22Rv1 (cell line): ENCODE measurements at regions not wholly inside any gene's neighbourhood (a gene's known extent, or its start where the extent isn't known, plus 50 kb on each side); places are given as distances from the start of the nearest gene placed in this dataset.

ENCODE experiments used
- H3K27ac ChIP-seq: fragments of 450-650 bp; 2 replicates; pipeline ENCODE4 v1.5.1; 2017
- ZFX ChIP-seq: fragments of 450-650 bp; IDR thresholded peaks from 2 replicates; pipeline ENCODE4 v1.6.1; 2017; ENCODE audit warnings: antibody characterized with exemption, borderline replicate concordance
- TF ChIP-seq, protein P1 (sequence below): fragments of 450-650 bp; IDR thresholded peaks from 2 replicates; pipeline ENCODE4 v1.5.1; 2017; ENCODE audit warnings: mild to moderate bottlenecking

DNA sequence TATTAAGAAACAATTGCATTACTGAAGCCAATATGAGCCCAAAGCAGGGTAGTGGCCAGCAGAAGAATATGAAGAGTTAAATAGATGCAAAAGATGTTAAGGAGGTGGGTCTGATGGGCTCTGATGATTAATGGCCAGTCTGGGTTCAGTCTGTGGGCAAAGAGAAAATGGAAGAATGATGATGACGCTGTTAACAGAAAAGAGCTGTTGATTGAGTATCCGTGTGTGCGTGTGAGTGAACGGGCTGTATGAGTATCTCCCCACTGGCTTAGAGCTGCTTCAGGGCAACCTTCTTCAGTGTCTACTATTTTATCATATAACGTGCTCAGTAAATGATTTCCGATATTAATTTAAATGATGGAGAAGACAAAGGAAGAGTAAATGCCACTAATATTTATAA is 723.3 kb upstream of the MAP3K7 start:
- TF ChIP-seq ZFX, result no peak
- TF ChIP-seq, protein P1, sequence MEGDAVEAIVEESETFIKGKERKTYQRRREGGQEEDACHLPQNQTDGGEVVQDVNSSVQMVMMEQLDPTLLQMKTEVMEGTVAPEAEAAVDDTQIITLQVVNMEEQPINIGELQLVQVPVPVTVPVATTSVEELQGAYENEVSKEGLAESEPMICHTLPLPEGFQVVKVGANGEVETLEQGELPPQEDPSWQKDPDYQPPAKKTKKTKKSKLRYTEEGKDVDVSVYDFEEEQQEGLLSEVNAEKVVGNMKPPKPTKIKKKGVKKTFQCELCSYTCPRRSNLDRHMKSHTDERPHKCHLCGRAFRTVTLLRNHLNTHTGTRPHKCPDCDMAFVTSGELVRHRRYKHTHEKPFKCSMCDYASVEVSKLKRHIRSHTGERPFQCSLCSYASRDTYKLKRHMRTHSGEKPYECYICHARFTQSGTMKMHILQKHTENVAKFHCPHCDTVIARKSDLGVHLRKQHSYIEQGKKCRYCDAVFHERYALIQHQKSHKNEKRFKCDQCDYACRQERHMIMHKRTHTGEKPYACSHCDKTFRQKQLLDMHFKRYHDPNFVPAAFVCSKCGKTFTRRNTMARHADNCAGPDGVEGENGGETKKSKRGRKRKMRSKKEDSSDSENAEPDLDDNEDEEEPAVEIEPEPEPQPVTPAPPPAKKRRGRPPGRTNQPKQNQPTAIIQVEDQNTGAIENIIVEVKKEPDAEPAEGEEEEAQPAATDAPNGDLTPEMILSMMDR, result no peak
- H3K27ac ChIP-seq, result no peak overlapping the region

- TF ChIP-seq ZFX, result no peak
- TF ChIP-seq, protein P1, result no peak
- no peak overlapping the region for H3K27ac ChIP-seq
Observed at GRCh38 chr6:91305755-91306154, 718.9 kb upstream of the MAP3K7 start.

DNA sequence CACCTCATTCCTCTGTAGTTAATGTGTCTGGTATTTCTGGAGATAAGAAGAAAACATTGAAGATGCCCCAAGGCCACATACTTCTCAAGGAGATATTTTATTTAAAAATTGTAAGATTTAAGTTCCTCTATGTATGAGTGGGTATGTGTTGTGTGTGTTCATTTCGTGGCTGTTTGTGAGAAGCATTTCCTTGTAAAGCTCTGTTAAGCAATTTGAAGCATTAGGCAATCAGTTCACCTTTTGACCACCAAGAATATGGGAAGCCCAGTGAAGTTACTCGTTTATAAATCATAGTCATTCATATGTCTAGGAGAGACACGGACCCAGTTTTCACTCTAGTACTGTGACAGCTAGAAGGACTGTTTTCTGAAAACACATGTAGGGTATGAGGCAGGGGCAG is 717.6 kb upstream of the MAP3K7 start:
- no peak overlapping the region for H3K27ac ChIP-seq
- no peak for TF ChIP-seq ZFX
- TF ChIP-seq, protein P1, result no peak

GRCh38 chr6:91303326-91303725 is 716.5 kb upstream of the MAP3K7 start:
- H3K27ac ChIP-seq, result no peak overlapping the region
- TF ChIP-seq ZFX, result no peak
- TF ChIP-seq, protein P1, result no peak

DNA sequence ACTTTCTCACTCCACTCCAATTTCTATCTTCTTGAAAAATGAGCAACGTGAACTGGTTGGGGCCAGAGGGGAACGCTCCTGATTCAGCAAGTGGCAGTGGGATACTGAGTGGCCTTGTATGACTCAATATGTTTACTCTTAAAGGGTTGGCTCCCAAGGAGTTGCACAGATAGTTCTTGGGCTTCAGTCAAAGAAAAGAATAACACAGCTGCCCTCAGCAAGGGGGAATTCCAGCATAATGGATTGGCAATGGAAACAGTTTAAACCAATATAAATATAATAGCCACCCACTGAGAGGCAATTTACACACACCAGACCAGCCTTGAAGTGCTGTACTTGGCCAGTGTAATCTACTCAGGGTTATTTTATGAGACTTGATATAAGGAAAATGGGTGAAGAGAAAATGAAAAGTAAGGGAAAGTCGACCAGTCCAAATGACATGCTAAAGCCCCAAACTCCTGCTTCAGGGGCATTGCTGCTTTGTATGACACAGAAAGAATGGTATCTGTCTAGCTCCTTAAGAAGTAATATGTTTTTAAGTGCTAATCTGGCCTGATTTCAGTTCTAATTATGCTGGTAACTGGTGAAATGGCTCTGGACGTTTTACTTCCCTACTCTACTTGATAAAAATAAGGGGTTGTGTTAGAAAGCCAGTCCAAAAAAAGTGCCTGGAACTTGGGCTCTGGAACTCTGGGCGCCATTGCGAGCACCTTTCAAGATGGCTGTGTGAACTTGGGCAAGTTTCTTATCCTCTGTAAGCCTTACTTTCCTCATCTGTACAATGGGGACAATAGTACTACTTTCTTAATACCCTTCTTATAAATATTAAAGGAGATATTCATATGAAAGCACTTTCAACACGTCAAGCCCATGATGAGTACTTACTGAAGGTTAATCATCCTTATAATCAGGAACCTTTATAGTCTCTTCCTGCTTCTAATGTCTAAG is 712.9 kb upstream of the MAP3K7 start:
- H3K27ac ChIP-seq, result no peak overlapping the region
- TF ChIP-seq, protein P1, result no peak
- no peak for TF ChIP-seq ZFX

DNA sequence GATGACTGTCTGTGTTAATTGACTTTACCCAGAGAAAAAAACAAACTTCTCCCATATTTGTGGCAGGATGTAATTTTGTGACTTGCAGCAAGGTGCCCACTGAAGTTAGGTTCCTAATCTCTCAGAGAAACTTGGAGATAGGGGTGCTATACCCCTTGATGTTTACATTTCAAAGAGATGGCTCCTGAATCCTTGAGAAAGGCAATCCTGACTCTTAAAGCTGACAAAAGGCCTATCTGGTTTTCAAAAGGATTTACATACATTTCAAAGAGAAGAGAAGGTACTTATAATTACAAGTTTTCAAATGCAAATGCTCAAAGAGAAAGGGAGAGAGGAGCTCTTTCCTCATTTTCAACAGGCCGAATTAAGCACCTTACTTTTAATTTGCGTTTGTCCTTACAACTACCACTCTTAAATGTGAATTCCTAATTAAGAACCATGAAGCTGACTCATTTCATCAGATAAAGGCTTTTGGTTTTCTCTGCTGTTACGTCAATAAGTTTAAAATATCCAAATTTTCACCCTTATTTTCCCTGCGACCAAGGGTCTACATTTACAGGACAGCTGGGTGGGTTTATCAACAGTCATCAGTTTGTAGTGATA is 711.8 kb upstream of the MAP3K7 start:
- no peak for TF ChIP-seq ZFX
- TF ChIP-seq, protein P1, result no peak
- H3K27ac ChIP-seq, result no peak overlapping the region

GRCh38 chr6:91293395-91293794 is 706.5 kb upstream of the MAP3K7 start:
- no peak overlapping the region for H3K27ac ChIP-seq
- TF ChIP-seq, protein P1, result no peak
- TF ChIP-seq ZFX, result no peak
